Lower leg skin (tissue), 4 donors: ENCODE measurements at regions not wholly inside any gene's neighbourhood (a gene's known extent, or its start where the extent isn't known, plus 50 kb on each side); places are given as distances from the start of the nearest gene placed in this dataset.

Experiments used
- DNase-seq, 2 donors: peaks; one replicate each; pipeline ENCODE4 v3.0.0-alpha.2; 2019; ENCODE audit warnings: low spot score in 2 of 2
- H3K4me3 ChIP-seq: fragments of 200-600 bp; sonication (generic); 2 replicates; pipeline ENCODE4 v1.5.1; 2017; ENCODE audit warnings: mild to moderate bottlenecking, low read depth; ENCODE audit not compliant: poor library complexity, severe bottlenecking
- POLR2A ChIP-seq, 2 donors: fragments of 450-650 bp; IDR thresholded peaks; one replicate each; pipeline ENCODE4 v1.6.1; 2016 to 2017; ENCODE audit warnings: antibody characterized with exemption in 2 of 2, mild to moderate bottlenecking in 1 of 2, moderate library complexity in 1 of 2
- WGBS, 2 donors: methylation state at CpG; one replicate each; pipeline ENCODE4 v1.1.5; 2018; 5-methylcytosine and 5-hydroxymethylcytosine counted together
- intact Hi-C: fragments of 100-400 bp; cut with DNase I; formaldehyde crosslinking; loops from one replicate; pipeline ENCODE4 v1.15.0; 2023; ENCODE audit warnings: low total_unique reads
- microRNA-seq, 2 donors: library from miRNA; unstranded; fragments of <30 nt; microRNA quantifications; one replicate each; pipeline ENCODE4, GENCODE V29; 2016; ENCODE audit warnings: borderline replicate concordance in 2 of 2, borderline number of aligned reads in 1 of 2
- TF ChIP-seq, protein P1 (sequence below), 3 donors: fragments of 450-650 bp; IDR thresholded peaks; one replicate each; pipeline ENCODE4 v1.5.1; 2016; ENCODE audit warnings: antibody characterized with exemption in 3 of 3, mild to moderate bottlenecking in 3 of 3, moderate library complexity in 2 of 3

DNA sequence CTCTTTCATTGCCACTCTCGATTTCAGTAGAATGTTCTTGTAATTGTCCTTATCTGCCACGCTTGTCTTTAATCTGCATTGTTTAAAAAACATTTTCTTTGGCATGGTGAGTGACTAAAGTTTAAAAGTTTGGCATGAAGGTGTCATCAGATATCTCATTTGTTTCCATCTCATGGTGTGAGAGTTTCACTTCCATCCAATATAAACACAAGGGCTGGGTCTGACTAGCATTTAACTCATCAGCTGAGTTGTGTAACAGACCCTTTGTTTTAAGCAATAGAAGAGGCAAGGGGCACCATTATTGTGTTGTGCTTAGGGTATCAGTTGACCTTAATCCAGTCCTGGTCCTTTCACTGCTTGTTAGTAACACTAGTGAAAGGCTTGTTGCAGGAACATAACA is 49.9 kb upstream of the IL12A start:
- WGBS, 2 donors = 78 to 80% methylated on average over 2 of the region's 2 CpGs
- TF ChIP-seq, protein P1, sequence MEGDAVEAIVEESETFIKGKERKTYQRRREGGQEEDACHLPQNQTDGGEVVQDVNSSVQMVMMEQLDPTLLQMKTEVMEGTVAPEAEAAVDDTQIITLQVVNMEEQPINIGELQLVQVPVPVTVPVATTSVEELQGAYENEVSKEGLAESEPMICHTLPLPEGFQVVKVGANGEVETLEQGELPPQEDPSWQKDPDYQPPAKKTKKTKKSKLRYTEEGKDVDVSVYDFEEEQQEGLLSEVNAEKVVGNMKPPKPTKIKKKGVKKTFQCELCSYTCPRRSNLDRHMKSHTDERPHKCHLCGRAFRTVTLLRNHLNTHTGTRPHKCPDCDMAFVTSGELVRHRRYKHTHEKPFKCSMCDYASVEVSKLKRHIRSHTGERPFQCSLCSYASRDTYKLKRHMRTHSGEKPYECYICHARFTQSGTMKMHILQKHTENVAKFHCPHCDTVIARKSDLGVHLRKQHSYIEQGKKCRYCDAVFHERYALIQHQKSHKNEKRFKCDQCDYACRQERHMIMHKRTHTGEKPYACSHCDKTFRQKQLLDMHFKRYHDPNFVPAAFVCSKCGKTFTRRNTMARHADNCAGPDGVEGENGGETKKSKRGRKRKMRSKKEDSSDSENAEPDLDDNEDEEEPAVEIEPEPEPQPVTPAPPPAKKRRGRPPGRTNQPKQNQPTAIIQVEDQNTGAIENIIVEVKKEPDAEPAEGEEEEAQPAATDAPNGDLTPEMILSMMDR (IDR thresholded peaks at IDR 0.05) = no peak
- TF ChIP-seq POLR2A (IDR thresholded peaks at IDR 0.05) = no peak
- intact Hi-C loops = no loop called here
- no peak overlapping the region for H3K4me3 ChIP-seq
- DNase-seq = no peak

Small RNA genes lying in the stretch of these regions (microRNA-seq; reads per million reads assigned to microRNA genes)
- 0 reads per million in 2 donors for gene MIR3919
